ENCODE measurements at regions not wholly inside any gene's neighbourhood (a gene's known extent, or its start where the extent isn't known, plus 50 kb on each side); places are given as distances from the start of the nearest gene placed in this dataset.

DNA sequence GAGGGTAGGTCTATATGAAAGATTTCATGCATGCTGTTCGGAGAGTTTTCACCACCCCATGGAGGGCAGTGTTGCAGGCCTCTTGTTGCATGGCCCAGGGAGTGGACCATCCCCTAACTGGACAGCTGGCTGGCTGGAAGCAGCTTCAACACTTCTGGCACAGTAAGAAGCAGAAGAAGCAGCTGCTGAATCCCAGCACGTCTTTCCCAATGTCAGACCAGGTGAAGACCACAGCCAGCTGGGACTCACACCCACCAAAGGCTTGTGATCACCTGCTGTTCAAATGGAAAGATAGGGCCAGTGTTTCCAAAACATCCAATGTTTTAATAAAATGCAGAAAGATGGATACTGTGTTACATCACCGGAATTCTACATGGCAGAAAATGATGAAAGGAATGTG, 1423.6 kb downstream of the AACS start:
- DNase-seq, result no peak

DNA sequence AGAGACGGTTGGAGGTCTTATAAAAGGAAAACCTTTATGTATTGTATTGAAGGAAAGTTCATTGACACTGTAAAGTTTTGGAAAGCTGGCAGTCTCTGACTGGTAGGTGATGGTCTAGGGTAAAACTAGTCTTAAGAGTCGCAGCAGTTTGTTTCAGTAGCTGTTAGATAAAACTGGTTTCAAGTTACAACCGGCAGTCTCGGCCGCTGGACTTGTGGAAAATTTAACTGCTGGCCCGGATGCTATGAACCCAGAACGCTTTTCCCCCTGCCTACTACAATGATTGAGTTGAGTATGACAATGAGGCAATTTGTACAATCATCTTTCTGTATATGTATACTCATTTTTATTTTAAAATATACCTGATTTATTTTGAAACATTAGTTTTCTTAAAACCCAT, 1426.9 kb downstream of the AACS start:
- no peak for DNase-seq

DNA sequence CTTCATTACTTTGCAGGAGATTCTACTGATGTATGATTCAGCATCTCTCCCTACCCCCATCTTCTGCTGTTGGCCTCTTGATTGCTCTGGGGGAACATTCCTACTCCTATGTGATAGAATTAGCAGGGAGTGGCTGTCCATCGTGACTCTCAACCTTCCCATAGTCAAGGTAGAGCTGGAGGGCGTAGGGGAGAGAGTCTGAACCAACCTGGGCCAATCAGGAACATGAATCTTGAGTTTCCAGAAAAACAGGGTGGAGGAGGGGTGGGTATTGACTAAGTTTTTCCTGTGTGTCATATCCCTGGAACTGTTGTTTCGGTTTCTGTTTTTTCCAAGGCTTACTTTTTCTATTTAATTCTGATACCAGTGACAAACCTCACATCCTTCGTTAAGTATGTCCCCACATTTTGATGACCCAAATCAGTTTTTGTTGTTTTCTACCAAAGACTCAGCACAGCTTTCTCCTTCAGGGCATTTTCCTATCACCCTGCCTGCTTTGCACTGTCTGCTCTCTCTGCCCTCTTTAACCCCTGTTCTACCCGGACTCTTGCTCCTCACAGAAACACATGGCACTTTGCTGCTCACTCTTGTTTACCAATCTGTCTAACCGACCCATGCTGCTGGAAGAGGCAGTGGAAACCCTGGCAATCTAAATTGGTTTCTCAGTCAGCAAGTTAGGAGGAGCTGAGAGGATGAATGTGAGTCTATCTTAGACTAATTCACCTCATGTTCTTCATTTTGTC, 1428.3 kb downstream of the AACS start:
- DNase-seq, result no peak

DNA sequence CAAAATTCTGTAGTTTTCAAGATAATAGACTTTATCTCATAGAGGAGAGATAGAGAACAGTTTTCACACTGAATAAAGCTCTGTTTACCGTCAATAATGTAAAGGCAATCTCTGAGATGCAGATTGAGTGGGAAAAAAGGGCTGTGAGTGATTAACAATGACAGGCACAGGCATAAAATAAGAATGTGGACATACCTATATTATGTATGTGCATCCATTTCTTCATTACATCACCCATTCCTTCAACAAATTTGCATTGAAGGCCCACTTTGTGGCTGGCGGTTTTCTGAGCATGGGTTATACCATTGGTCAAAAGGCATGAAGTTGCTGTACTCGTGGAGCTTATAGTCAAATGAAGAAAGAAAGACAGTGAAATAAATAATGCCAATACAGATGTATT, 1431.0 kb downstream of the AACS start:
- DNase-seq, result no peak

DNA sequence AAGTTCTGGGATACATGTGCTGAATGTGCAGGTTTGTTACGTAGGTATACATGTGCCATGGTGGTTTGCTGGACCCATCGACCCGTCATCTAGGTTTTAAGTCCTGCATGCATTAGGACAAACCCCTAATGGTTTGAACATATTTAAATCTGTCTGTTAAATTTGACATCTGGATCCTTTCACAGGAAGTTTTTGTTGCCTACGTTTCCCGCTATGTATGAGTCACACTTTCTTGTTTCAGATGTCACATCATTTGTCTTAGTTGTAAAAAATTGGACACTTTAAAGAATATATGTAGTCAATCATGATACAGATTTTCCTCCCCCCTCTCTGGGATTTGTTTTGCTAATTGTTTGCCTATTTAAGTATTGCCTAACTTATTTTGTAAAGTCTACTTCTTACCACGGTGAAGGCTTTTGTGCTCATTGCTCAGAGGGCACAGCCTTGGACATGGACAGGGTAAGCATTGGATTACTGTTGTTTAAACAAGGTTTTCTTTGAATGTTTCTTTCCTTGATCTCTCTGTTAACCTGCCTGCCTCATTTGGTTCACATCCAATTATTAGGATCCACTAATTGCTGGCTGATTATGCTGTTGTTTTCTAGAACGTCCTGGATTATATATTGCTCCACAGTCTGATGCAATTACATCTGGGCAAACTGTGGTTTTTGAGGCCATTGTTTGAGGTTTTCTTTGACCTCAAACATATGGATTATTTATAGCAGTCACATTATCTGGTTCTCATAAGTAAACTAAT, 1441.4 kb downstream of the AACS start:
- no peak for DNase-seq

DNA sequence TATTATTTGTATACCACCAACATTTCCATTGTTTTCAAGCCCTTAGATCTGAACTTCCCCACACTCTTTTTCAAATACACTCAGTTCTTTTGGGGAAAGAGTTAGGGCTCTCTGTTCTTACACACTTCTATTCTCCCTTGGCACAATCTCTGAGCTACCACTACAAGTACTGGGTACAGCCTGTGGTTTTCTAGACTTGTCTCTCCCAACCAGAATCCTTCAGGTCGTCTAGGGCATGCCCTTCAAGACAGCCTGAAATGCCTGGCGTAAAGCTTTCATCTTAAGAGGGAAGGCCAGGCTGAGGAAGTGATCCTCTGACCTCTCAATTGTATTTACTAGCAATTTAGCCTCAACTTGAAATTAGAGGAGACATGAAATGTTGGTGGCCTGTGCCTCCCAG, 1442.0 kb downstream of the AACS start:
- DNase-seq, result no peak

DNA sequence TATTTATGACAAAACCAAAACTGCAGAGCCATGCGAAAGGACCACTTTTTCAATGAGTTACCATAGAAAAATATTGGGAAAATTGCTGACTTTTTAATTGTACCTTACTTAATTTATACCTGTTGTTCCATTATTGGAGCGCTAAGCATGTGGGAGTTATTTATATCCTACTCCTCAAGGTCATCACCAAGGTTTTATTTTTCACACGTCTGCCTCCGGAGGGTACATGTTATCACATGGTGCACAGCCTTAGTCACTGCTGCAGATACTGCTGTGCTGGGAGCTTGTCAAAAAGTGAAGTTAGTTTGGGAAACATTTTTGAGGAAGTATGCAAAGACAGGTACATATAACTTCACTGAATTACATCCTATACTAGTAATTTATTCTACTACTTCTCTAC, 1444.3 kb downstream of the AACS start:
- DNase-seq, result no peak

DNA sequence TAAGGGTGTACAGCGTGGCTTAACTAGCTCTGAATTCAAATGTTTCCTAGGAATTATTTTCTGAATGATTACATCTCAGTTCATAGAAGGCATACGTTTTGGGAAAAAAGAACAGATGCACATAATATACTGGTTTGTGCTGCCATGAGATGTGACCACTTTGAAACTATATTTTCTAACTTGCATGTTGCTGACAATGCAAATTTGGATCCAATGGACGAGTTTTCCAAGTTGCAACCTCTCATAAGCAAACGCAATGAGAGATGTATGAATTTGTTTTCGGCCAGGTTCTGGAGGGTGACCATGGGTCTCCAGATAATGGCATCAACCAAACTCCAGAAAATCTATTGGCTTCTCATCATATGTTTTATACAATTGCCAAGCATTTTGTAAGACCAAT, 1445.4 kb downstream of the AACS start:
- DNase-seq, result no peak

DNA sequence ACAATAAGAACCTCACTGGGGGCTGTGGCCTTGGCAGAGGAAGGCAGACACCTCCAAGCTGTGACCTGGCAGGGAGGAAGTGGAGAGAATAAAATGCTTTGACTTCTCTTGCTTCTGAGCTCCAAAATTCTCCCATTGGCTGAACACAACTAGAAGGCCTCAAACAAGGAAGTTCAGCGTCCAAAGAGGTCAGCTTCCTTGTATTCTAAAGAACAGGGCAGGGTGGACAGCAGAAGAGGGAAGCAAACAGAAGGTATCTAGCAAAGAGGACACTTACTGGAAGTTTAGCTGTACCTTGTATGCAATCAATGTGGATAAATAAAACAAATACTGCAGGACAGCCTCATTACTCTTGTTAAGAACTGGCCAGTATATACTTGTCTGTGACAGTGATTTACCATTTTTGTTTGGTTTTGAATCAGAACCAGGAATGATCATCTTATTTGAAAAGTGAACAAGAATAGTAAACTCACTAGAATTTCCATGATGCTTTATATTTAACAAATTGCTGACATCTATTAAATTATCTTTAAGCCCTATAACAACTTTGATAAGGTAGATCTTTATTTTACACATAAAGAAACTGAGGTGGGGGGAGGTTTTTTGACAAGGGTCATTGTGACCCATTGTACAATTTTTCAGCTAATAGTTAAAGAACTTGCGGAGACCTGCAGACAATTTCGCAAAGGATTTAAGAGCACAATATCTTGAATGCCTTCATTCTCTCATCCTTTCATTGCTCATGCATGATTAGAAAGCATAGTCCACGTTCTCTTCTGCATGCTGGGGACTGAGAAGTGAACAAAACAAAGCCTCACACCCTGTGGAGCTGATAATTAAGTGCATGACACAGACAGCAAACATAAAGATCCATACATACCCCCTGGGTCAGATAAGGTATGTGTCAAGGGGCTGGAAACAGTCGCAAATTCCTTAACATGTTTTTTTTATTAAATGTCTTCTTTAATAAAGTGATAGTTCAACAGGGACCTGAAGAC, 1448.0 kb downstream of the AACS start:
- DNase-seq, result no peak

DNA sequence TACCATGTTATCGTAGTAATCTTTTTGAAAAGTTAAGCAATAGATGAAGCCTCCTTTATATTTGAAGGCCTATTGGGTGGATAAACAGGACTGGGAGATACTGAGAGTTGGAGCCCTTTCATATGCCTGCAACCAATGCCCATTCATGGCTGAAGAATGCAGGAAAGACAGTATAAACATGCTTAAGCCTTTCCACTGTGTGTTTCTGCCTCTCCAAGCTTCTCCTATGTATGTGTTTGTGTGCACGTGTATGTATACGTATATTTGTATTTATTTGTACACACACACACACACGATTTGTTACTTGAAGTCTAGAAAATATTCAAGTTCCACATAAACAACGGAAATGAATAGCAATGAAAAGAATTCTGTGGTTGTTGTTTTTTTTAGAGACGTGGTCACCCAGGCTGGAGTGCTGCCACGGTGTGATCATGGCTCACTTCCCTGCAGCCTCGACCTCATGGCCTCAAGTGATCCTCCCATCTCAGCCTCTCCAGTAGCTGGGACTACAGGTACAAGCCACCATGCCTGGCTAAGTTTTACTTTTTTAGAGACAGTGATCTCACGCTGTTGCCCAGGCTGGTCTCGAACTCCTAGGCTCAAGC, 1453.5 kb downstream of the AACS start:
- no peak for DNase-seq

DNA sequence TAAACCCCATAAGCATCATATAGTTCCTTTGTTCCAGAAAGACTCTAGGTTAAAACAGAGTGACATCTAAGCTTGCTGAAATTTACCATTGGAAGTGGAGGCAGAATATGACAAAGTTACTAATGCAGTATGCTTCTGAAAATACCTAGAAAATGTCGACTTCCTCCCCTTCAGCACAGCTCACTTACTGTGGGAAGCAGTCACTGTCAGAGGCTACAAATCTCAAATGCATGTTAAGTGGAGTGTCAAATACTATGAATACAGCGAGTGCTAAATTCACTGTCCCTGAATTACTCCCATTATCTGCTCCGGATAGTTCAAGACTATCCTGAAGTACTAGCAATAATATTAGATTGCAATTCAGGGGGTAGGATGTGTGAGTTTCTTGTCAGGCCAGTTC, 1454.6 kb downstream of the AACS start:
- DNase-seq, result no peak

DNA sequence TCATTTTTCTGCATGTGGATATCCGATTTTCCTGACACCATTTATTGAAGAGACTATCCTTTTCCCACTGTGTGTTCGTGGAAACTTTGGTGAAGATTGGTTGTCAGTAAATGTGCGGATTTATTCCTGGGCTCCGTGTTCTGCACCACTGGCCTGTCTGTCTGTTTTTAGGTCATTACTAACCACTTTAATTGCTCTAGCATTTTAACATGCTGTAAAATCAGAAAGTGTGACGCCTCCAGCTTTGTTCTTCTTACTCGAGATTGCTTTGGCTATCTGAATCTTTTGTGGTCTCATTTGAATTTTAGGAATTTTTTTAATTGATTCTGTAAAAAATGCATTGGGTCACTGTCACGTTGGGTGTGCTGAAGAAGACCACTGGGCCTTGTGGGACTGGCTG, 1458.7 kb downstream of the AACS start:
- no peak for DNase-seq

DNA sequence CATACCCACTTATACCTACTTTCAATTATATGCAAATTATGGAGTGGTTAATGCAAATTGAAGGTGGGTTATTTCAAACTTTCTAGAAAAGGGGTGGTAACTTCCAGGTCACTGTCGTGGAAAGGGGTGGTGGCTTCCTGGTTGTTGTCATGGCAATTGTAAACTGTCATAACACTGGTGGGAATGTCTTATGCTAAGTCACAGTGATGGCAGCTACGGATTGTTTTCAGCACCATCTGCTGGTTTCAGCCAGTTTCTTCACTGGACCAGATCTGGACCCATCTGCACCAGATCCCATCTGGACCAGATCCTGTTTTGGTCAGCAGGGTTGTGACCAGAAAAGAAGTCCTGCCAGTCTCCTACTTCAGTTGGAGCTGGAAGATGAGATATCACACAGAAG, 1469.3 kb downstream of the AACS start:
- DNase-seq, result no peak

DNA sequence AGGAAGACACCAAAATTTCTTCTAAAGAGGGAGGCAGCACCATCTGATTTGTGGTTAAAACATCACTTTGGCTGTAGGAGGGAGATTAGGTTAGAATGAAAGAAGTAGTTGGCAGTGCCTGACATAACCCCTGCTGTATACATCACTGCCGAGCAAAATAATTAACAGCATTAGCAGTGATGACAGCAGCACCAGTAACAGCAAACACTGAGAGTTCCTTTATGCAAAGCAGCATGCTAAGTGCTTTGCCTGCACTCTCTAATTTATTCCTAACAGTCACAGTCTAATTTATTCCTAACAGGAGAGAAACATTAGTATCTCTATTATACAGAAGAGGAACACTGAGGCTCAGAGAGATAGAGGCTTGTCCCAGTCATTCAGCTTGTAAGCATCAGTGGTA, 1469.7 kb downstream of the AACS start:
- no peak for DNase-seq

DNA sequence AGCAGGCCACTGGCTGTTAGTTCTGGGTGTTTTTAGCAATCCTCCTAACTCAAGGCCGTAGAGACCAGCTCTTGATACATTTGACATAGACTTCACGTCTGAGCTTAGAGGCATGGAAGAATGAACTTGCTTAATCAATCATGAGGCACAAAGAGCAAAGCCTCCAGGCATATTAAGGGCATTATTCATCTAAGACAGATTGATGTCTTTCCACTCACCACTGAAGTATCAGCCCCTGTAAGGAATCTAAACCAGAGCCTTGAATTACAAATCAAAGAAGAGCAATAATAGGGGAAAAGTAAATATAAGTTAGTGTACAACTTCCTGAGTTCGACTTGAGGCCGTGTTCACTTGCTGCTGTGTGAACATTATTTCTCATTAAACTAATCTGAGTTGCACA, 1470.7 kb downstream of the AACS start:
- no peak for DNase-seq

DNA sequence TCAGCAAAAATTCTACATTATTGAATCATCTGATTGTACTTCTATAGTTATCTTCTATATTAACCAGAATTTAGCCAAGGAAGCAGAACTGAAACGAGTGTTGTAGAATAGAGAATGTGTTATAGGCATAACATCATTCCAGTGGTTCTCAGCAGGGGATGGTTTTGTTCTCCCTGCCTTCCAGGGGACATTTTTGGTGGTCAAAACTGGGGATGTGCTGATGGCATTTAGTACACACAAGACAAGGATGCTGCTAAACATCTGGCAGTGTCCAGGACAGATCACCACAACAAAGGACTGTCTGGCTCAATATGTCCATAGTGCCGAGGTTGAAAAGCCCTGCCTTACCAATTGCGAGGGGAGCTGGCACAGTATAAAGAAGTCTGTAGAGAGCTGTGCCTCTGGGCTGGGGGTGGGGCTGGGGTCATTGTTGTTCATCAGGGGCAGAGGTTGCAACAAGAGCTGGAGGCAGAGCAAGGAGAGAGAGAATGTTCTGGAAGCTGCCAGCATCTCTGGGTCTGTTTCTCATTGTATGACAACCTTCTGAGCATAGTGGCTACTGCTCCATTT, 1472.8 kb downstream of the AACS start:
- no peak for DNase-seq

DNA sequence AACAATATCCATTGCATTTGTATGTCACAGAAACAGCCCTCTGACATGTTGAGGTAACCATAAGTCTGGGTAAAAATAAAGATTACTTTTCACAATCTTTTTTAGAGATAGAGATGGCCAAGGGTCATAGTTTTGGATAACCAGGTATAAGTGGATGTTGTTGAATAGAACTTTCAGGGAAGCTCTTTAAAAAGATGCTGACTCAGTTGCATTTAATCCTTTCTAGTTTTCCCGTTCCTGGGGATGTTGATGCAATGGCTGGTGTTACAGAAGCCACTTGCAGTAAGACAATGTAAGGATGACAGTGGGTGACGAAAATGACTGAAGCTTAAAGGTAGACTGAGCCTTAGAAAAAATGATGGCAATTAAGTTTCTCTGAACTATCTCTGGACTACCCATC, 1473.7 kb downstream of the AACS start:
- DNase-seq, result no peak

DNA sequence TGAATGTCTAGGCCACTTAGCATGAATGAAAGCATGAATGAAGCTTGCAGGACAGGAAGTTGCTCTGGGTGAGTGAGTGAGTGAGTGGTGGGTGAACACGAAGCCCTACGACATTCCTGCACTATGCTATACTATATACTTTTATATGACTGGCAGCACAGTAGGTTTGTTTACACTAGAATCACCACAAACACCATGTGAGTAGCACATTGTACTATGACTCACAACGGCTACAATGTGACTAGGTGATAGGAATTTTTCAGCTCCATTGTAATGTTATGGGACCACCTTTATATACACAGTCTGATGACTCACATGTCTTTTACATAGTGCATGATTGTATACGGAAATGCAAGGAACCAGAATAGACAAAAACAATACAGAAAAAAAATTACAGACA, 1480.2 kb downstream of the AACS start:
- DNase-seq, result no peak

DNA sequence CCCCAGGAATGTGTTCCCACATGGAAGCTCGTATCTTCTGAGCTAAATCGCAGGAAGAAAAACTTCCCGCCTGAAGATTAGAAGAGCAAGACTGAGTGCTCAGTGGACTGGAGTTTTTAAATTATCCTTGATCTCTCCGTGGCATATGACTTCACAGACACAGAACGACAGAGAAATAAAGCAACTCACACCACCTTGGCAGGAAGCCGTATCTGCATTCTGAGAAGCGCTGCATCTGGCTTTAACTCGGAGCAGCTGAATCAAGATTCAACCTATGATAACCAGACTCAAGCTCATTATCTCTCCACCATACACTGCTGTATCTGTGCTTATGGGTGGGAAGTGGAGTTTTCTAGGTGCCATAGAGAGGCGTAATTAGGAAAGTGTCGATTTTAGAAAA, 1482.7 kb downstream of the AACS start:
- no peak for DNase-seq

DNA sequence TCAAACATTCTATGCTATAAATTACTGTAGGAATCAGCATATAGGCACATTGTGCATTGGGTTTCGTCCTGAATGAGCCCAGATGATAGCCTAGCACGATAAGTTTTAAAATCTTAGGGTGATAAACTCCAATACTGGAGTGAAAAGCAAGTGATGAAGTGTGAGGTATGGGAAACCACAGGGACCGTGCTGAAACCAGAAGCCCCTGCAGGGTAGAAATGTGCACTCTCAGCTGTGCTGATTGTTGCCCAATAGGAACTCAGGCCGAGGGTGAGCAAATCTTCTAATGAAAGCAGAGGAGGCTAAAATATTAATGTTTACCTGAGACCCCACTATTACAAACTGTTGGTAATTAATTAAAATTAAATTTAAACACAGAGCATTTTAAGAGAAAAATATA, 1486.6 kb downstream of the AACS start:
- no peak for DNase-seq

DNA sequence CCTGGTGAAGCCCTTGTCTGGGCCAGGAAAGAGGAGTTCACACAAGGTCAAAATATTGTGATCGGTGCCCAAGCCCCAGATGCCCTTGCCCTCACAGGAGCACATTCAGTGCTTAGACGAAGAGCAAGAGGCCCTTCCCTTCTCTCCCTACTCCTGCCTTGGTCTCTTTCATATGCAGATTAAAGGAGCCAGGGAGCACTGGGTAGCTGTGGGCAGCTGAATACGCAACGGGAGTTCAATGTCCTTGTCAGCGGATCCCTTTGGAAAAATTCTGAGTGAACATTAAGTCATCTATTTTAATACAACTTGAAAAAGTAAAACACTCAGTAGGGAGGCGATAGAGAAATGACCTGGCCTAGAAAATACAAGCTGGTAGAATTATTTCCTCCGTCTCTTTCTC, 1489.4 kb downstream of the AACS start:
- no peak for DNase-seq

DNA sequence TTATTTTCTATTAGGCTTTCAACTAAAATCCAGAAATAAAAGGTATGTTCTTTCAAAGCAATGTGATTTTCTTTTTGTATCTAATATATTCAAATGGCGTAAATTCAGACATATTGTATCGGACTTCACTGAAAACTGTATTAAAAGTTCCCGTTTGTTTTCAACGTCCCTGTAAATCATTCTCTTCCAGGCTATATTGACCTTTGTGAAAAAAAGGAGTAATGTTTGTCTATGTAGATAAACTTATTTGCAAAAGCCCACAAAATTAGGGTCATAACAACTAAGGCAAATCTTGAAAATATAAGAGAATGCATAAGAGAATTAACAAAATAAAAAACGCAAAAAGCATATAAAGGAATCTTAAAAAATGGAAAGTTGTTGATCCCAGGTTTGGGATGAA, 1492.4 kb downstream of the AACS start:
- no peak for DNase-seq

DNA sequence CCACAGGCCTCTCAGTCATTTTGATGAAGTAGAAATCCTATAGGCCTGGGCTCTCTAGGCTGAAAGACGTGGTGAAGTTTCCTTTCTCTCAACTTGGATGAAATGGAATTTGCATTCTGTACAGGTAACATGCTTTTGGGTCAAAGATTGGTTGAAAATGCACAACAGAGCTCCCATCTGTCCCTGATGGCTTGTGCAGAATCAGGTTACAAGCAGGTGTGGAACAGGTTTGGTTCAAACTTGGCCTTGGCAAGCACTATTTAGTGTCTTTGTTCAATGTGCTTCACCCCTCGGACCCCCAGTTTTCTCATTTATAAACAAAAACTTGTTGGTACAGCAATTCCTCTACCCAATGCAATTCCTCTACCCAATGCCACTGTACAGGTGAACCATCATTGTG, 1493.0 kb downstream of the AACS start:
- no peak for DNase-seq

Data from activated CD4-positive, alpha-beta T cell treated with anti-CD3 and anti-CD28 coated beads, Interleukin-2, amount 50 U/mL, for 4 hours (primary cell).